Epidermal melanocyte (primary cell): ENCODE measurements at regions not wholly inside any gene's neighbourhood (a gene's known extent, or its start where the extent isn't known, plus 50 kb on each side); places are given as distances from the start of the nearest gene placed in this dataset.

Experiments
- DNase-seq: peaks from one replicate; pipeline ENCODE4 v3.0.0; 2011; ENCODE audit warnings: low spot score; ENCODE audit not compliant: insufficient read length

GRCh38 chr21:20611008-20611407 lies 387.2 kb upstream of the NCAM2 start:
- DNase-seq: no peak

GRCh38 chr21:20613654-20614053 lies 384.6 kb upstream of the NCAM2 start:
- DNase-seq: no peak

- DNase-seq: no peak
Measured at GRCh38 chr21:20617130-20617529, 381.1 kb upstream of the NCAM2 start.

- DNase-seq: no peak
Measured at GRCh38 chr21:20618878-20619277, 379.3 kb upstream of the NCAM2 start.

GRCh38 chr21:20627594-20627993 lies 370.6 kb upstream of the NCAM2 start:
- no peak for DNase-seq

- no peak for DNase-seq
Measured at GRCh38 chr21:20631633-20632032, 366.6 kb upstream of the NCAM2 start.

- no peak for DNase-seq
Measured at GRCh38 chr21:20639026-20639425, 359.2 kb upstream of the NCAM2 start.

- DNase-seq: no peak
Measured at GRCh38 chr21:20641241-20641640, 357.0 kb upstream of the NCAM2 start.

- no peak for DNase-seq
Measured at GRCh38 chr21:20642681-20643080, 355.5 kb upstream of the NCAM2 start.

- no peak for DNase-seq
Measured at GRCh38 chr21:20644552-20644951, 353.7 kb upstream of the NCAM2 start.

- no peak for DNase-seq
Measured at GRCh38 chr21:20645344-20645743, 352.9 kb upstream of the NCAM2 start.

GRCh38 chr21:20646431-20647165 lies 351.6 kb upstream of the NCAM2 start:
- DNase-seq: no peak

GRCh38 chr21:20647607-20648006 lies 350.6 kb upstream of the NCAM2 start:
- no peak for DNase-seq

- DNase-seq: no peak
Measured at GRCh38 chr21:20649231-20649630, 349.0 kb upstream of the NCAM2 start.

GRCh38 chr21:20652846-20653245 lies 345.4 kb upstream of the NCAM2 start:
- DNase-seq: no peak

GRCh38 chr21:20661246-20661645 lies 337.0 kb upstream of the NCAM2 start:
- DNase-seq: no peak

- no peak for DNase-seq
Measured at GRCh38 chr21:20661745-20662422, 336.3 kb upstream of the NCAM2 start.

GRCh38 chr21:20662514-20662913 lies 335.7 kb upstream of the NCAM2 start:
- DNase-seq: no peak

GRCh38 chr21:20667931-20668330 lies 330.3 kb upstream of the NCAM2 start:
- no peak for DNase-seq

GRCh38 chr21:20685475-20685874 lies 312.7 kb upstream of the NCAM2 start:
- DNase-seq: no peak

- DNase-seq: no peak
Measured at GRCh38 chr21:20698585-20698984, 299.6 kb upstream of the NCAM2 start.

- no peak for DNase-seq
Measured at GRCh38 chr21:20701235-20701634, 297.0 kb upstream of the NCAM2 start.

- DNase-seq: no peak
Measured at GRCh38 chr21:20703112-20703767, 295.0 kb upstream of the NCAM2 start.
